ENCODE measurements at regions not wholly inside any gene's neighbourhood (a gene's known extent, or its start where the extent isn't known, plus 50 kb on each side); places are given as distances from the start of the nearest gene placed in this dataset.

DNA sequence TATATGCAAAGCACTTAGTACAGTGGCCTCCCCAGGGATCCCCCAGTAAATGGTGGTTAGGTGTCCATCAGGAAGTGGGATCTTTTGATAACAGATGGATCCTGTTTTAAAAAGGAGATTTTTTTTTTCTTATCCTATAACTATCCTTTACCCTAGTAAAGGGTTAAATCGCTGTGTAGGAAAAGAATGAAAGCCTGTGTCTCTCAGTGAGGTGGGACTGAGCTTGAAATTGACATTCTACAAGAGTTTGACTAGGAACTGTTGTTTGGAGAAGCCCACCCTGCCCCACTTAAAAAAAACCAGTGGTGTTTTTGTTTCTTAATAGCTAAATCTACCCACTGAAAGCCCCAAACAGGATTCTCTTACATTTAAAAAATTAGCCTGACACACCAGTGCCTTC, 112.2 kb upstream of the EGLN3 start:
- Histone ChIP-seq H3K4me3 (replicated peaks in 1 of 3; ENCODE audit: insufficient read depth in 1 of 3, low read depth in 1 of 3, low read length in 3 of 3) (no peak overlapping the region), H3K79me2 (ENCODE audit: control insufficient read depth, insufficient read depth, low read length) (no peaks in the 10 kb centered on the region), H4K20me1 (replicated peaks; ENCODE audit: control insufficient read depth, extremely low read depth, insufficient read depth, low read length) (no peaks in the 10 kb centered on the region), H3K4me1 (ENCODE audit: control insufficient read depth, extremely low read depth, insufficient read depth, low read length) (no peaks in the 10 kb centered on the region), H2AFZ (ENCODE audit: low read depth, low read length) (no peak overlapping the region), H3K9ac (replicated peaks; ENCODE audit: extremely low read depth, insufficient read depth, low read length) (no peak overlapping the region), H3K9me3 (replicated peaks; ENCODE audit: control insufficient read depth, insufficient read depth, low read length) (no peaks in the 10 kb centered on the region), H3K4me2 (ENCODE audit: insufficient read depth, low read length) (no peak overlapping the region), H3K36me3 (ENCODE audit: control insufficient read depth in 2 of 2, extremely low read depth in 1 of 2, insufficient read depth in 2 of 2, low read length in 2 of 2) (no peaks in the 10 kb centered on the region), H3K27ac (ENCODE audit: insufficient read depth, low read depth, low read length) (no peak overlapping the region), H3K27me3 (ENCODE audit: control insufficient read depth in 2 of 2, insufficient read depth in 2 of 2, low read length in 2 of 2) (peaks cover 4 to 10% of the 10 kb centered on the region in 2 experiments), H3K9me1 (replicated peaks; ENCODE audit: control insufficient read depth, extremely low read depth, insufficient read depth, low read length) (no peaks in the 10 kb centered on the region)
- intact Hi-C loops (cut with micrococcal nuclease) (loop anchor here (5.0 kb wide), 1 partner anchor 146 kb away; no protein-coding TSS in a partner anchor), dilution Hi-C loops (cut with MboI; ENCODE audit: extremely low pct_ligation_motif_present, low sequenced_read_pairs) (no loop called here)
- DNase-seq (ENCODE audit: low read depth, low spot score) (no peak), FAIRE-seq (no peak)
- TF ChIP-seq MYC (IDR thresholded peaks at IDR 0.05; ENCODE audit: low read depth, low read length) (no peak), POLR2A (IDR thresholded peaks at IDR 0.05; ENCODE audit: low read depth, low read length) (no peak), JUN (IDR thresholded peaks at IDR 0.05; ENCODE audit: borderline replicate concordance, insufficient read depth, insufficient read length, low read depth) (no peak), EZH2 (IDR thresholded peaks at IDR 0.05; ENCODE audit: borderline replicate concordance, low read depth, low read length, severe bottlenecking) (no peak), GATA2 (IDR thresholded peaks at IDR 0.05; ENCODE audit: insufficient read depth, insufficient read length, low read depth, low read length) (no peak)
- TF ChIP-seq, protein P1, sequence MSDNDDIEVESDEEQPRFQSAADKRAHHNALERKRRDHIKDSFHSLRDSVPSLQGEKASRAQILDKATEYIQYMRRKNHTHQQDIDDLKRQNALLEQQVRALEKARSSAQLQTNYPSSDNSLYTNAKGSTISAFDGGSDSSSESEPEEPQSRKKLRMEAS (IDR thresholded peaks at IDR 0.05; ENCODE audit: insufficient read depth, insufficient read length) = no peak
- TF ChIP-seq, protein P2, sequence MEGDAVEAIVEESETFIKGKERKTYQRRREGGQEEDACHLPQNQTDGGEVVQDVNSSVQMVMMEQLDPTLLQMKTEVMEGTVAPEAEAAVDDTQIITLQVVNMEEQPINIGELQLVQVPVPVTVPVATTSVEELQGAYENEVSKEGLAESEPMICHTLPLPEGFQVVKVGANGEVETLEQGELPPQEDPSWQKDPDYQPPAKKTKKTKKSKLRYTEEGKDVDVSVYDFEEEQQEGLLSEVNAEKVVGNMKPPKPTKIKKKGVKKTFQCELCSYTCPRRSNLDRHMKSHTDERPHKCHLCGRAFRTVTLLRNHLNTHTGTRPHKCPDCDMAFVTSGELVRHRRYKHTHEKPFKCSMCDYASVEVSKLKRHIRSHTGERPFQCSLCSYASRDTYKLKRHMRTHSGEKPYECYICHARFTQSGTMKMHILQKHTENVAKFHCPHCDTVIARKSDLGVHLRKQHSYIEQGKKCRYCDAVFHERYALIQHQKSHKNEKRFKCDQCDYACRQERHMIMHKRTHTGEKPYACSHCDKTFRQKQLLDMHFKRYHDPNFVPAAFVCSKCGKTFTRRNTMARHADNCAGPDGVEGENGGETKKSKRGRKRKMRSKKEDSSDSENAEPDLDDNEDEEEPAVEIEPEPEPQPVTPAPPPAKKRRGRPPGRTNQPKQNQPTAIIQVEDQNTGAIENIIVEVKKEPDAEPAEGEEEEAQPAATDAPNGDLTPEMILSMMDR (IDR thresholded peaks at IDR 0.05; ENCODE audit: extremely low read depth in 1 of 2, insufficient read depth in 1 of 2, low read depth in 1 of 2, low read length in 2 of 2) = no peak
- ChIA-PET CTCF (no interaction called here), POLR2A (no interaction called here)
- no TSS peak for BruUV-seq (replicated peaks)

Data from endothelial cell of umbilical vein (primary cell).